ENCODE measurements at regions not wholly inside any gene's neighbourhood (a gene's known extent, or its start where the extent isn't known, plus 50 kb on each side); places are given as distances from the start of the nearest gene placed in this dataset.

GRCh38 chr7:131046246-131046645 is 281.4 kb upstream of the MKLN1 start:
- no peak for DNase-seq (ENCODE audit: unreplicated experiment)
- no peak for TF ChIP-seq CTCF (IDR thresholded peaks at IDR 0.05; ENCODE audit: unreplicated experiment)
- BruUV-seq (replicated peaks): no TSS peak
- peak overlapping the region; percentile 73 for H3K27ac Mint-ChIP-seq (ENCODE audit: low read depth, unreplicated experiment)
- H3K27me3 Mint-ChIP-seq (ENCODE audit: insufficient read depth, unreplicated experiment): no peaks in the 10 kb centered on the region
- no peak overlapping the region for H3K4me3 Mint-ChIP-seq (ENCODE audit: unreplicated experiment)
- POLR2A ChIA-PET: interaction anchor here (0.6 to 1.2 kb wide), 2 partner anchors 13 to 19 kb away, joined by 3 to 4 read pairs; no protein-coding TSS in a partner anchor
- H3K36me3 Mint-ChIP-seq (ENCODE audit: insufficient read depth, unreplicated experiment): peaks cover 45% of the 10 kb centered on the region
- CTCF ChIA-PET: interaction anchor here (0.8 to 1.4 kb wide), 5 partner anchors 22 to 252 kb away, joined by 3 to 6 read pairs (median 3); no protein-coding TSS in a partner anchor
- H3K9me3 Mint-ChIP-seq (ENCODE audit: unreplicated experiment): no peaks in the 10 kb centered on the region
- intact Hi-C loops (cut with micrococcal nuclease): loop anchor here (10.0 kb wide), 1 partner anchor 59 kb away; no protein-coding TSS in a partner anchor
- peaks cover 26% of the 10 kb centered on the region for H3K4me1 Mint-ChIP-seq (ENCODE audit: insufficient read depth, unreplicated experiment)

GRCh38 chr7:131047651-131048304 is 279.9 kb upstream of the MKLN1 start:
- Mint-ChIP-seq H3K4me3 (ENCODE audit: unreplicated experiment) (no peak overlapping the region), H3K4me1 (ENCODE audit: insufficient read depth, unreplicated experiment) (peaks cover 20% of the 10 kb centered on the region), H3K36me3 (ENCODE audit: insufficient read depth, unreplicated experiment) (peaks cover 38% of the 10 kb centered on the region), H3K27ac (ENCODE audit: low read depth, unreplicated experiment) (no peak overlapping the region), H3K9me3 (ENCODE audit: unreplicated experiment) (no peaks in the 10 kb centered on the region), H3K27me3 (ENCODE audit: insufficient read depth, unreplicated experiment) (no peaks in the 10 kb centered on the region)
- no peak for DNase-seq (ENCODE audit: unreplicated experiment)
- ChIA-PET POLR2A (no interaction called here), CTCF (interaction anchor here (0.6 kb wide), 1 partner anchor 140 kb away, joined by 3 read pairs; no protein-coding TSS in a partner anchor)
- intact Hi-C loops (cut with micrococcal nuclease): loop anchor here (10.0 kb wide), 1 partner anchor 57 kb away; no protein-coding TSS in a partner anchor
- no peak for TF ChIP-seq CTCF (IDR thresholded peaks at IDR 0.05; ENCODE audit: unreplicated experiment)
- no TSS peak for BruUV-seq (replicated peaks)

GRCh38 chr7:131051304-131051703 is 276.4 kb upstream of the MKLN1 start:
- Mint-ChIP-seq H3K4me1 (ENCODE audit: insufficient read depth, unreplicated experiment) (peaks cover 29% of the 10 kb centered on the region), H3K9me3 (ENCODE audit: unreplicated experiment) (no peaks in the 10 kb centered on the region), H3K27me3 (ENCODE audit: insufficient read depth, unreplicated experiment) (no peaks in the 10 kb centered on the region), H3K27ac (ENCODE audit: low read depth, unreplicated experiment) (no peak overlapping the region), H3K36me3 (ENCODE audit: insufficient read depth, unreplicated experiment) (peaks cover 46% of the 10 kb centered on the region), H3K4me3 (ENCODE audit: unreplicated experiment) (no peak overlapping the region)
- DNase-seq (ENCODE audit: unreplicated experiment): no peak
- POLR2A ChIA-PET: interaction anchor here (0.9 to 1.2 kb wide), 3 partner anchors 12 to 39 kb away, joined by 3 read pairs; no protein-coding TSS in a partner anchor
- TF ChIP-seq CTCF (IDR thresholded peaks at IDR 0.05; ENCODE audit: unreplicated experiment): no peak
- BruUV-seq (replicated peaks): no TSS peak
- CTCF ChIA-PET: interaction anchor here (1.1 kb wide), 1 partner anchor 18 kb away, joined by 5 read pairs; no protein-coding TSS in a partner anchor
- intact Hi-C loops (cut with micrococcal nuclease): no loop called here

- Mint-ChIP-seq H3K9me3 (ENCODE audit: unreplicated experiment) (no peaks in the 10 kb centered on the region), H3K36me3 (ENCODE audit: insufficient read depth, unreplicated experiment) (peaks cover 46% of the 10 kb centered on the region), H3K27me3 (ENCODE audit: insufficient read depth, unreplicated experiment) (no peaks in the 10 kb centered on the region), H3K27ac (ENCODE audit: low read depth, unreplicated experiment) (no peak overlapping the region), H3K4me3 (ENCODE audit: unreplicated experiment) (no peak overlapping the region), H3K4me1 (ENCODE audit: insufficient read depth, unreplicated experiment) (peaks cover 29% of the 10 kb centered on the region)
- DNase-seq (ENCODE audit: unreplicated experiment): no peak
- no peak for TF ChIP-seq CTCF (IDR thresholded peaks at IDR 0.05; ENCODE audit: unreplicated experiment)
- POLR2A ChIA-PET: interaction anchor here (0.7 to 1.2 kb wide), 2 partner anchors 56 to 77 kb away, joined by 3 read pairs; no protein-coding TSS in a partner anchor
- CTCF ChIA-PET: interaction anchor here (0.7 to 1.3 kb wide), 4 partner anchors 12 to 451 kb away, joined by 3 to 5 read pairs (median 4); no protein-coding TSS in a partner anchor
- no TSS peak for BruUV-seq (replicated peaks)
- intact Hi-C loops (cut with micrococcal nuclease): no loop called here
Observed at GRCh38 chr7:131052285-131052904, 275.3 kb upstream of the MKLN1 start.
